Left renal cortex interstitium (tissue), 4 donors: ENCODE measurements at regions not wholly inside any gene's neighbourhood (a gene's known extent, or its start where the extent isn't known, plus 50 kb on each side); places are given as distances from the start of the nearest gene placed in this dataset.
"Not testable (repeated sequence)": the region's sequence is repeated elsewhere in the genome, so short reads cannot be mapped to it uniquely, and the experiment has no call there.

Source experiments
- DNase-seq, 4 donors: peaks; one replicate each; pipeline ENCODE4 v3.0.0-alpha.2; 2013; ENCODE audit warnings: low read depth in 4 of 4, low spot score in 2 of 4, missing footprints in 1 of 4

GRCh38 chr9:31028137-31028536, 1356.3 kb upstream of the ACO1 start:
- DNase-seq, result no peak

- DNase-seq, result no peak
Observed at GRCh38 chr9:31030741-31031202, 1353.7 kb upstream of the ACO1 start.

GRCh38 chr9:31032206-31032605, 1352.2 kb upstream of the ACO1 start:
- DNase-seq, result no peak

GRCh38 chr9:31034311-31034710, 1350.1 kb upstream of the ACO1 start:
- no peak for DNase-seq

GRCh38 chr9:31040564-31040963, 1343.9 kb upstream of the ACO1 start:
- DNase-seq, result no peak

GRCh38 chr9:31045810-31046209, 1338.6 kb upstream of the ACO1 start:
- DNase-seq, result no peak

- not testable (repeated sequence) for DNase-seq
Observed at GRCh38 chr9:31061592-31061991, 1322.9 kb upstream of the ACO1 start.

GRCh38 chr9:31065691-31066090, 1318.8 kb upstream of the ACO1 start:
- no peak for DNase-seq

GRCh38 chr9:31067418-31067817, 1317.0 kb upstream of the ACO1 start:
- no peak for DNase-seq

GRCh38 chr9:31071606-31072286, 1312.7 kb upstream of the ACO1 start:
- DNase-seq, result no peak

- DNase-seq, result no peak
Observed at GRCh38 chr9:31078175-31078574, 1306.3 kb upstream of the ACO1 start.

GRCh38 chr9:31084350-31084749, 1300.1 kb upstream of the ACO1 start:
- DNase-seq, result no peak

- DNase-seq, result no peak
Observed at GRCh38 chr9:31089549-31090221, 1294.8 kb upstream of the ACO1 start.

- DNase-seq, result no peak
Observed at GRCh38 chr9:31100311-31100710, 1284.1 kb upstream of the ACO1 start.

- DNase-seq, result no peak
Observed at GRCh38 chr9:31103836-31104235, 1280.6 kb upstream of the ACO1 start.

- no peak for DNase-seq
Observed at GRCh38 chr9:31104249-31104648, 1280.2 kb upstream of the ACO1 start.

GRCh38 chr9:31112491-31112890, 1272.0 kb upstream of the ACO1 start:
- no peak for DNase-seq

GRCh38 chr9:31114346-31114745, 1270.1 kb upstream of the ACO1 start:
- DNase-seq, result no peak

- DNase-seq, result no peak
Observed at GRCh38 chr9:31119890-31120454, 1264.5 kb upstream of the ACO1 start.

GRCh38 chr9:31124389-31124788, 1260.1 kb upstream of the ACO1 start:
- no peak for DNase-seq

GRCh38 chr9:31135567-31135966, 1248.9 kb upstream of the ACO1 start:
- no peak for DNase-seq

- DNase-seq, result no peak
Observed at GRCh38 chr9:31136524-31136923, 1247.9 kb upstream of the ACO1 start.
